OCI-LY7 (cell line): ENCODE measurements at regions not wholly inside any gene's neighbourhood (a gene's known extent, or its start where the extent isn't known, plus 50 kb on each side); places are given as distances from the start of the nearest gene placed in this dataset.

ENCODE experiments used
- EZH2phosphoT487 ChIP-seq: fragments of 200-600 bp; sonication (generic); IDR thresholded peaks from 2 replicates; pipeline ENCODE4 v1.6.1; 2018; ENCODE audit warnings: low read depth, borderline replicate concordance, mild to moderate bottlenecking, mixed run types, antibody characterized with exemption, low read length, moderate library complexity, mixed read lengths
- TF ChIP-seq, protein P1 (sequence below): fragments of 200-600 bp; sonication (generic); conservative IDR thresholded peaks from 2 replicates; pipeline ENCODE4 v1.5.1; 2014; ENCODE audit warnings: mild to moderate bottlenecking, antibody characterized with exemption, low read length, moderate library complexity, mixed read lengths

DNA sequence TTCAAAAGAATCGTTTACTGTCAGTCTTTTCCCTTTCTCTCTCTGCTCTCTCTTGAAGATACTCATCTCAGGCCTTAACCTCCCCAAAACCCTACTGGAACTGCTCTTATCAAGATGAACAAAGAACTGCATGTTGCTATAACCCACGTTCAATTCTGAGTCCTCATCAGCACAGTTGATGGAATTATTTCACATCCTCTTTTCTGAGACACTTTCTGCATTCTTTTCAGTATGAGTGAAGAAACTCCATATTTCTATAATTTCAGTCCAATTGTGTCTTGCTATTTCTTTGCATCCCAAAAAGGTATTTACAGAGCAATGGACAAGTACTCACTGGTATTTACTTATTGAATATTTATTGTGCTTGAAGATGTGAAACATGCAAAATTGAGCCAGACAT lies 160.1 kb upstream of the CPNE8 start:
- TF ChIP-seq, protein P1, sequence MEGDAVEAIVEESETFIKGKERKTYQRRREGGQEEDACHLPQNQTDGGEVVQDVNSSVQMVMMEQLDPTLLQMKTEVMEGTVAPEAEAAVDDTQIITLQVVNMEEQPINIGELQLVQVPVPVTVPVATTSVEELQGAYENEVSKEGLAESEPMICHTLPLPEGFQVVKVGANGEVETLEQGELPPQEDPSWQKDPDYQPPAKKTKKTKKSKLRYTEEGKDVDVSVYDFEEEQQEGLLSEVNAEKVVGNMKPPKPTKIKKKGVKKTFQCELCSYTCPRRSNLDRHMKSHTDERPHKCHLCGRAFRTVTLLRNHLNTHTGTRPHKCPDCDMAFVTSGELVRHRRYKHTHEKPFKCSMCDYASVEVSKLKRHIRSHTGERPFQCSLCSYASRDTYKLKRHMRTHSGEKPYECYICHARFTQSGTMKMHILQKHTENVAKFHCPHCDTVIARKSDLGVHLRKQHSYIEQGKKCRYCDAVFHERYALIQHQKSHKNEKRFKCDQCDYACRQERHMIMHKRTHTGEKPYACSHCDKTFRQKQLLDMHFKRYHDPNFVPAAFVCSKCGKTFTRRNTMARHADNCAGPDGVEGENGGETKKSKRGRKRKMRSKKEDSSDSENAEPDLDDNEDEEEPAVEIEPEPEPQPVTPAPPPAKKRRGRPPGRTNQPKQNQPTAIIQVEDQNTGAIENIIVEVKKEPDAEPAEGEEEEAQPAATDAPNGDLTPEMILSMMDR: no peak
- TF ChIP-seq EZH2phosphoT487: no peak
